Stomach (tissue), 4 donors: ENCODE measurements at regions not wholly inside any gene's neighbourhood (a gene's known extent, or its start where the extent isn't known, plus 50 kb on each side); places are given as distances from the start of the nearest gene placed in this dataset.

Source experiments
- CTCF ChIP-seq, 7 experiments: fragments of 450-650 bp in 4 of 7; fragments of 200-600 bp in 3 of 7; sonication (generic) in 3 of 7; IDR thresholded peaks; one replicate each; pipeline ENCODE4 v1.5.1; 2016 to 2019; ENCODE audit warnings: antibody characterized with exemption in 7 of 7, control low read depth in 2 of 7, mild to moderate bottlenecking in 1 of 7
- EP300 ChIP-seq: sonication (generic); formaldehyde crosslinking; IDR thresholded peaks from one replicate; pipeline ENCODE4 v1.6.1; 2017; ENCODE audit warnings: antibody characterized with exemption
- POLR2A ChIP-seq, 4 donors: fragments of 450-650 bp; IDR thresholded peaks; one replicate each; pipeline ENCODE4 v1.6.1; 2016; ENCODE audit warnings: antibody characterized with exemption in 4 of 4, control low read depth in 2 of 4, mild to moderate bottlenecking in 1 of 4, moderate library complexity in 1 of 4
- POLR2AphosphoS5 ChIP-seq, 3 donors: sonication (generic); formaldehyde crosslinking; IDR thresholded peaks; one replicate each; pipeline ENCODE4 v1.6.1; 2016; ENCODE audit warnings: antibody characterized with exemption in 3 of 3

GRCh38 chr6:165988757-165989456 lies 178.7 kb downstream of the TBXT start:
- TF ChIP-seq CTCF (IDR thresholded peaks at IDR 0.05): no peak
- no peak for TF ChIP-seq EP300
- no peak for TF ChIP-seq POLR2A (IDR thresholded peaks at IDR 0.05)
- TF ChIP-seq POLR2AphosphoS5 (IDR thresholded peaks at IDR 0.05): no peak
